Lower leg skin (tissue), 3 donors: ENCODE measurements at regions not wholly inside any gene's neighbourhood (a gene's known extent, or its start where the extent isn't known, plus 50 kb on each side); places are given as distances from the start of the nearest gene placed in this dataset.

ENCODE experiments used
- POLR2A ChIP-seq, 2 donors: fragments of 450-650 bp; IDR thresholded peaks; one replicate each; pipeline ENCODE4 v1.6.1; 2016 to 2017; ENCODE audit warnings: antibody characterized with exemption in 2 of 2, mild to moderate bottlenecking in 1 of 2, moderate library complexity in 1 of 2
- TF ChIP-seq, protein P1 (sequence below), 3 donors: fragments of 450-650 bp; IDR thresholded peaks; one replicate each; pipeline ENCODE4 v1.5.1; 2016; ENCODE audit warnings: antibody characterized with exemption in 3 of 3, mild to moderate bottlenecking in 3 of 3, moderate library complexity in 2 of 3

DNA sequence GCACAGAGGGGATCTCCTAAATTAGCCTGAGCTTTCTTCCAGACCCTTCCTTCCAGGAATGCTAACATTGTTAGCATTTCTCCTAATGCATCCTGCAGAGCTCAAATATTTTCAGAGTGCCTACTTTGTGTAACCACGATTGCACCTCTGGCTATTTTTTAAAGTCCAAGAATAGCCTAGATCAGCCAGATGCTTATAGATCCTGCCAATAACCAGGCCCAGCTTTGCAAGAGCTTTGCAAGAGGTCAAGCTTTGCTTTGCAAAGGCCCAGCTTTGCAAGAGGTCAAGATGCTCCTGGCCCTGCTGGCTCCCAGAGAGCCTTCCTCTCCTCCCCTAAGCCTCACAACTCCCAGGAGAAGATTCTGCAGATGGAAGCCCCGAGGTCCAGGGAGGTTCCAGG, 491.9 kb downstream of the MN1 start:
- TF ChIP-seq, protein P1, sequence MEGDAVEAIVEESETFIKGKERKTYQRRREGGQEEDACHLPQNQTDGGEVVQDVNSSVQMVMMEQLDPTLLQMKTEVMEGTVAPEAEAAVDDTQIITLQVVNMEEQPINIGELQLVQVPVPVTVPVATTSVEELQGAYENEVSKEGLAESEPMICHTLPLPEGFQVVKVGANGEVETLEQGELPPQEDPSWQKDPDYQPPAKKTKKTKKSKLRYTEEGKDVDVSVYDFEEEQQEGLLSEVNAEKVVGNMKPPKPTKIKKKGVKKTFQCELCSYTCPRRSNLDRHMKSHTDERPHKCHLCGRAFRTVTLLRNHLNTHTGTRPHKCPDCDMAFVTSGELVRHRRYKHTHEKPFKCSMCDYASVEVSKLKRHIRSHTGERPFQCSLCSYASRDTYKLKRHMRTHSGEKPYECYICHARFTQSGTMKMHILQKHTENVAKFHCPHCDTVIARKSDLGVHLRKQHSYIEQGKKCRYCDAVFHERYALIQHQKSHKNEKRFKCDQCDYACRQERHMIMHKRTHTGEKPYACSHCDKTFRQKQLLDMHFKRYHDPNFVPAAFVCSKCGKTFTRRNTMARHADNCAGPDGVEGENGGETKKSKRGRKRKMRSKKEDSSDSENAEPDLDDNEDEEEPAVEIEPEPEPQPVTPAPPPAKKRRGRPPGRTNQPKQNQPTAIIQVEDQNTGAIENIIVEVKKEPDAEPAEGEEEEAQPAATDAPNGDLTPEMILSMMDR (IDR thresholded peaks at IDR 0.05): no peak
- TF ChIP-seq POLR2A (IDR thresholded peaks at IDR 0.05): no peak
